Anterior cingulate cortex (tissue), 58 donors: ENCODE measurements at regions not wholly inside any gene's neighbourhood (a gene's known extent, or its start where the extent isn't known, plus 50 kb on each side); places are given as distances from the start of the nearest gene placed in this dataset.
"Not testable (repeated sequence)": the region's sequence is repeated elsewhere in the genome, so short reads cannot be mapped to it uniquely, and the experiment has no call there.

ENCODE experiments used
- DNase-seq, 58 donors: peaks; one replicate each; lab custom pipeline; 2025; lab: John Stamatoyannopoulos, UW

GRCh38 chr2:16072638-16073290, 132.4 kb downstream of the MYCN start:
- DNase-seq: no peak

GRCh38 chr2:16071865-16072637, 131.7 kb downstream of the MYCN start:
- DNase-seq: no peak

GRCh38 chr2:16071039-16071864, 130.9 kb downstream of the MYCN start:
- DNase-seq: no peak

- peak in 4 of 58 donors; percentile 36 to 67 (median 56) for DNase-seq
Observed at GRCh38 chr2:16070648-16070971, 130.3 kb downstream of the MYCN start.

- DNase-seq: peak in 56 of 58 donors; percentile 24 to 96 (median 76)
Observed at GRCh38 chr2:16069933-16070647, 129.7 kb downstream of the MYCN start.

GRCh38 chr2:16069663-16069932, 129.2 kb downstream of the MYCN start:
- peak in 14 of 58 donors; percentile 34 to 89 (median 60) for DNase-seq

GRCh38 chr2:16068552-16068940, 128.2 kb downstream of the MYCN start:
- no peak for DNase-seq

GRCh38 chr2:16067866-16068551, 127.7 kb downstream of the MYCN start:
- no peak for DNase-seq

- no peak for DNase-seq
Observed at GRCh38 chr2:16067444-16067843, 127.1 kb downstream of the MYCN start.

GRCh38 chr2:16067037-16067406, 126.7 kb downstream of the MYCN start:
- DNase-seq: no peak

- DNase-seq: no peak
Observed at GRCh38 chr2:16066261-16067036, 126.1 kb downstream of the MYCN start.

- not testable (repeated sequence) for DNase-seq
Observed at GRCh38 chr2:16065272-16066069, 125.1 kb downstream of the MYCN start.

GRCh38 chr2:16064745-16065144, 124.4 kb downstream of the MYCN start:
- no peak for DNase-seq

GRCh38 chr2:16063955-16064633, 123.7 kb downstream of the MYCN start:
- DNase-seq: no peak

GRCh38 chr2:16063251-16063850, 123.0 kb downstream of the MYCN start:
- DNase-seq: no peak

- no peak for DNase-seq
Observed at GRCh38 chr2:16062471-16063250, 122.3 kb downstream of the MYCN start.
